HEK293 (cell line): ENCODE measurements at regions not wholly inside any gene's neighbourhood (a gene's known extent, or its start where the extent isn't known, plus 50 kb on each side); places are given as distances from the start of the nearest gene placed in this dataset.

ENCODE experiments used
- CTCF ChIA-PET: fragments of 350-600 bp; formaldehyde crosslinking; extraction: SDS; loops from one replicate; lab custom pipeline; 2021; ENCODE audit warnings: antibody characterized with exemption; lab: Yijun Ruan, JAX
- POLR2A ChIA-PET: fragments of 300-600 bp; formaldehyde crosslinking; extraction: SDS; loops from one replicate; lab custom pipeline; 2020; ENCODE audit warnings: antibody characterized with exemption, inconsistent platforms; lab: Yijun Ruan, JAX
- H3K27ac ChIP-seq: fragments of 200-500 bp; sonication (Bioruptor generic); 2 replicates; pipeline ENCODE4 v1.5.1; 2014; ENCODE audit warnings: low read depth, low read length, control low read depth, inconsistent platforms; ENCODE audit errors: extremely low read depth
- H3K36me3 ChIP-seq, 2 experiments: fragments of 200-500 bp in 1 of 2; sonication (Bioruptor generic) in 1 of 2; 1 replicate in 1 of 2; 2 replicates in 1 of 2; pipeline ENCODE4 v1.5.1; 2014 to 2017; ENCODE audit warnings: inconsistent platforms in 2 of 2, low read length in 2 of 2; ENCODE audit not compliant: control insufficient read depth in 2 of 2, insufficient read depth in 1 of 2
- H3K4me1 ChIP-seq: fragments of 200-500 bp; sonication (Bioruptor generic); 2 replicates; pipeline ENCODE4 v1.5.1; 2014; ENCODE audit warnings: mild to moderate bottlenecking, low read length, inconsistent platforms; ENCODE audit not compliant: control insufficient read depth, insufficient read depth
- H3K4me3 ChIP-seq: 2 replicates; pipeline ENCODE4 v1.5.1; 2011; ENCODE audit warnings: low read depth, mild to moderate bottlenecking, control low read depth, low read length, moderate library complexity
- H3K9me3 ChIP-seq: fragments of 200-500 bp; sonication (Bioruptor generic); 2 replicates; pipeline ENCODE4 v1.5.1; 2014; ENCODE audit warnings: low read depth, low read length, inconsistent platforms; ENCODE audit not compliant: control insufficient read depth, insufficient read depth
- HOXD13 ChIP-seq: sonication (generic); formaldehyde crosslinking; IDR thresholded peaks from 2 replicates; pipeline ENCODE4 v1.8.0; 2022; ENCODE audit warnings: missing genetic modification reagents, borderline replicate concordance
- KLF1 ChIP-seq: fragments of 450-650 bp; formaldehyde crosslinking; IDR thresholded peaks from 2 replicates; pipeline ENCODE4 v1.5.1; 2016; ENCODE audit warnings: missing biosample characterization, missing genetic modification characterization
- KLF16 ChIP-seq: fragments of 450-650 bp; formaldehyde crosslinking; IDR thresholded peaks from 2 replicates; pipeline ENCODE4 v1.5.1; 2017; ENCODE audit warnings: missing biosample characterization, missing genetic modification characterization
- TCF7L2 ChIP-seq: IDR thresholded peaks from 2 replicates; pipeline ENCODE4 v1.6.1; 2011; ENCODE audit warnings: low read depth, mild to moderate bottlenecking, inconsistent platforms, low read length, moderate library complexity, borderline replicate concordance
- ZBTB1 ChIP-seq: fragments of 450-650 bp; formaldehyde crosslinking; IDR thresholded peaks from 2 replicates; pipeline ENCODE4 v1.5.1; 2016; ENCODE audit warnings: missing biosample characterization, missing genetic modification characterization
- ZBTB17 ChIP-seq: fragments of 450-650 bp; formaldehyde crosslinking; IDR thresholded peaks from 2 replicates; pipeline ENCODE4 v1.5.1; 2016; ENCODE audit warnings: missing biosample characterization, missing genetic modification characterization
- ZBTB48 ChIP-seq: fragments of 450-650 bp; formaldehyde crosslinking; IDR thresholded peaks from 2 replicates; pipeline ENCODE4 v1.5.1; 2016; ENCODE audit warnings: missing biosample characterization, missing genetic modification characterization
- ZFP3 ChIP-seq: fragments of 450-650 bp; formaldehyde crosslinking; IDR thresholded peaks from 2 replicates; pipeline ENCODE4 v1.5.1; 2016; ENCODE audit warnings: low read depth, missing biosample characterization, missing genetic modification characterization
- ZFP69B ChIP-seq: fragments of 450-650 bp; formaldehyde crosslinking; IDR thresholded peaks from 2 replicates; pipeline ENCODE4 v1.5.1; 2016; ENCODE audit warnings: missing biosample characterization, missing genetic modification characterization
- ZNF10 ChIP-seq: fragments of 450-650 bp; formaldehyde crosslinking; IDR thresholded peaks from 2 replicates; pipeline ENCODE4 v1.5.1; 2017; ENCODE audit warnings: missing biosample characterization, missing genetic modification characterization
- ZNF112 ChIP-seq: fragments of 450-650 bp; formaldehyde crosslinking; IDR thresholded peaks from 2 replicates; pipeline ENCODE4 v1.5.0; 2017; ENCODE audit warnings: missing biosample characterization, missing genetic modification characterization
- ZNF132 ChIP-seq: fragments of 450-650 bp; formaldehyde crosslinking; IDR thresholded peaks from 2 replicates; pipeline ENCODE4 v1.5.1; 2017; ENCODE audit warnings: missing biosample characterization, missing genetic modification characterization, borderline replicate concordance
- ZNF133 ChIP-seq: fragments of 450-650 bp; formaldehyde crosslinking; IDR thresholded peaks from 2 replicates; pipeline ENCODE4 v1.5.1; 2016; ENCODE audit warnings: missing biosample characterization, missing genetic modification characterization
- ZNF146 ChIP-seq: fragments of 450-650 bp; formaldehyde crosslinking; IDR thresholded peaks from 2 replicates; pipeline ENCODE4 v1.5.1; 2016; ENCODE audit warnings: missing biosample characterization, missing genetic modification characterization
- ZNF211 ChIP-seq: fragments of 450-650 bp; formaldehyde crosslinking; IDR thresholded peaks from 2 replicates; pipeline ENCODE4 v1.5.1; 2016; ENCODE audit warnings: low read depth, missing biosample characterization, missing genetic modification characterization
- ZNF302 ChIP-seq: fragments of 450-650 bp; formaldehyde crosslinking; IDR thresholded peaks from 2 replicates; pipeline ENCODE4 v1.5.1; 2016; ENCODE audit warnings: missing biosample characterization, missing genetic modification characterization, low read depth
- ZNF335 ChIP-seq: fragments of 450-650 bp; formaldehyde crosslinking; conservative IDR thresholded peaks from 2 replicates; pipeline ENCODE4 v1.5.1; 2016; ENCODE audit warnings: missing biosample characterization, missing genetic modification characterization
- ZNF48 ChIP-seq: fragments of 450-650 bp; formaldehyde crosslinking; IDR thresholded peaks from 2 replicates; pipeline ENCODE4 v1.5.1; 2016; ENCODE audit warnings: missing biosample characterization, missing genetic modification characterization
- ZNF514 ChIP-seq: fragments of 450-650 bp; formaldehyde crosslinking; IDR thresholded peaks from 2 replicates; pipeline ENCODE4 v1.5.1; 2016; ENCODE audit warnings: missing biosample characterization, missing genetic modification characterization
- ZNF548 ChIP-seq: fragments of 450-650 bp; formaldehyde crosslinking; IDR thresholded peaks from 2 replicates; pipeline ENCODE4 v1.5.1; 2016; ENCODE audit warnings: missing biosample characterization, missing genetic modification characterization
- ZNF549 ChIP-seq: fragments of 450-650 bp; IDR thresholded peaks from 2 replicates; pipeline ENCODE4 v1.5.1; 2018; ENCODE audit warnings: missing biosample characterization, missing genetic modification characterization, mild to moderate bottlenecking, inconsistent platforms, moderate library complexity
- ZNF658 ChIP-seq: fragments of 450-650 bp; formaldehyde crosslinking; IDR thresholded peaks from 2 replicates; pipeline ENCODE4; 2016; ENCODE audit warnings: missing biosample characterization, missing genetic modification characterization
- ZNF777 ChIP-seq: fragments of 450-650 bp; formaldehyde crosslinking; IDR thresholded peaks from 2 replicates; pipeline ENCODE4 v1.5.1; 2017; ENCODE audit warnings: missing biosample characterization, missing genetic modification characterization, borderline replicate concordance
- ZNF791 ChIP-seq: fragments of 450-650 bp; formaldehyde crosslinking; IDR thresholded peaks from 2 replicates; pipeline ENCODE4 v1.5.1; 2016; ENCODE audit warnings: missing biosample characterization, missing genetic modification characterization
- ZXDB ChIP-seq: fragments of 450-650 bp; formaldehyde crosslinking; IDR thresholded peaks from 2 replicates; pipeline ENCODE4 v1.5.1; 2016; ENCODE audit warnings: missing biosample characterization, missing genetic modification characterization
- TF ChIP-seq, protein P1 (sequence below): fragments of 450-650 bp; formaldehyde crosslinking; IDR thresholded peaks from 2 replicates; pipeline ENCODE4 v1.5.1; 2016; ENCODE audit warnings: missing biosample characterization, missing genetic modification characterization, low read depth
- TF ChIP-seq, protein P2 (sequence below): fragments of 450-650 bp; formaldehyde crosslinking; IDR thresholded peaks from 2 replicates; pipeline ENCODE4 v1.5.1; 2017; ENCODE audit warnings: missing biosample characterization, missing genetic modification characterization

DNA sequence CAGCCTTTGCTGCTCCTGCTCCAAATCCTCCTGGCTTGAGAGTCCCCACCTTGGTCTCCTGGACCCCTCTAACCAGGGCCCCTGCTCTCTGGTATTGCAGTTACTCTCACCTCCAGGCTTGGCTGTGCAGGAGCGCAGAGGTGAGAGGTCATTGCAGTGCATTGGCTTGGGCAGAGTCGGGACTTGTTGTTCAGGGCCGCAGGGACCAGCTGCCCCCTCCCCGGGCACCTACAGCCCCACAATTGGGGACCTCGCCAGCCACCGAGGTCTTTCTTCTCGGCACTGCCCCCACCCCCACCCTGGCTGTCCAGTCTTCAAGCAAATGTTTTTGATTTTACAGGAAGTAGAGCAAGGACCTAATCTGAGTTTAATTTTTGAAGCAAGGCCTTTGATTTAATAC, 65.5 kb upstream of the FGF3 start:
- no peak for TF ChIP-seq ZNF658
- TF ChIP-seq ZNF549 (tag by site-specific recombination): no peak
- TF ChIP-seq ZNF211 (tag by site-specific recombination): no peak
- no peak for TF ChIP-seq ZNF132 (tag by site-specific recombination)
- TF ChIP-seq, protein P1, sequence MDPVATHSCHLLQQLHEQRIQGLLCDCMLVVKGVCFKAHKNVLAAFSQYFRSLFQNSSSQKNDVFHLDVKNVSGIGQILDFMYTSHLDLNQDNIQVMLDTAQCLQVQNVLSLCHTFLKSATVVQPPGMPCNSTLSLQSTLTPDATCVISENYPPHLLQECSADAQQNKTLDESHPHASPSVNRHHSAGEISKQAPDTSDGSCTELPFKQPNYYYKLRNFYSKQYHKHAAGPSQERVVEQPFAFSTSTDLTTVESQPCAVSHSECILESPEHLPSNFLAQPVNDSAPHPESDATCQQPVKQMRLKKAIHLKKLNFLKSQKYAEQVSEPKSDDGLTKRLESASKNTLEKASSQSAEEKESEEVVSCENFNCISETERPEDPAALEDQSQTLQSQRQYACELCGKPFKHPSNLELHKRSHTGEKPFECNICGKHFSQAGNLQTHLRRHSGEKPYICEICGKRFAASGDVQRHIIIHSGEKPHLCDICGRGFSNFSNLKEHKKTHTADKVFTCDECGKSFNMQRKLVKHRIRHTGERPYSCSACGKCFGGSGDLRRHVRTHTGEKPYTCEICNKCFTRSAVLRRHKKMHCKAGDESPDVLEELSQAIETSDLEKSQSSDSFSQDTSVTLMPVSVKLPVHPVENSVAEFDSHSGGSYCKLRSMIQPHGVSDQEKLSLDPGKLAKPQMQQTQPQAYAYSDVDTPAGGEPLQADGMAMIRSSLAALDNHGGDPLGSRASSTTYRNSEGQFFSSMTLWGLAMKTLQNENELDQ (tag by site-specific recombination): no peak
- TF ChIP-seq ZNF548: no peak
- TF ChIP-seq ZNF146 (tag by site-specific recombination): no peak
- H3K27ac ChIP-seq: no peak overlapping the region
- no peak overlapping the region for H3K4me3 ChIP-seq
- no peaks in the 10 kb centered on the region for H3K9me3 ChIP-seq
- POLR2A ChIA-PET: no interaction called here
- CTCF ChIA-PET: no interaction called here
- H3K4me1 ChIP-seq: no peaks in the 10 kb centered on the region
- H3K36me3 ChIP-seq: no peaks in the 10 kb centered on the region

DNA sequence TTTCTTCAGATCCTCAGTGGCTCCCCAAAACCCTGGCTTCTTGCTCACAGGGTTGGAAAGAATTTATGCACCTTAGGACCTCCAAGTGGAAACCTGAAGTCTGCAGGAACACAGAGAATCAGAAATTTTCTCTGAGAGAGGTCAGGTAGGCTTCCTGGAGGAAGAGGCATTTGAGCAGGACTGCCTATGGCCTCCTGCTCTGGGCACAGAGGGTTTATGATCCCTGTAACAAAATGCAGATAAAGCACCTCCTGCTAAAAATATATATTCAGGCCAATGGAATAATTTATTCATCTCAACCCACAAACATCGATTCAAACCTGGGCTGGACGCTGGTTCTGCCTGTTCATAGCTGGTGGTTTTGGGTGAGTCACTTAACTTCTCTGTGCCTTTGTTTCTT, 68.1 kb upstream of the FGF3 start:
- no peaks in the 10 kb centered on the region for H3K4me1 ChIP-seq
- H3K9me3 ChIP-seq: no peaks in the 10 kb centered on the region
- ChIA-PET CTCF (interaction anchor here (0.5 to 3.9 kb wide), 15 partner anchors 9 to 875 kb away, joined by 3 to 18 read pairs (median 4); no protein-coding TSS in a partner anchor), POLR2A (no interaction called here)
- no peak overlapping the region for H3K4me3 ChIP-seq
- H3K27ac ChIP-seq: no peak overlapping the region
- no peaks in the 10 kb centered on the region for H3K36me3 ChIP-seq
- TF ChIP-seq ZBTB1 (tag by site-specific recombination) (no peak), HOXD13 (CRISPR knock-in tag) (no peak), ZNF777 (tag by site-specific recombination) (no peak), ZNF514 (tag by site-specific recombination) (no peak), ZNF112 (no peak), ZNF48 (no peak), ZFP3 (tag by site-specific recombination) (no peak), ZNF335 (no peak), ZFP69B (tag by site-specific recombination) (no peak), ZBTB17 (tag by site-specific recombination) (no peak), ZNF302 (tag by site-specific recombination) (no peak), KLF16 (tag by site-specific recombination) (no peak), ZBTB48 (tag by site-specific recombination) (no peak)
- TF ChIP-seq, protein P2, sequence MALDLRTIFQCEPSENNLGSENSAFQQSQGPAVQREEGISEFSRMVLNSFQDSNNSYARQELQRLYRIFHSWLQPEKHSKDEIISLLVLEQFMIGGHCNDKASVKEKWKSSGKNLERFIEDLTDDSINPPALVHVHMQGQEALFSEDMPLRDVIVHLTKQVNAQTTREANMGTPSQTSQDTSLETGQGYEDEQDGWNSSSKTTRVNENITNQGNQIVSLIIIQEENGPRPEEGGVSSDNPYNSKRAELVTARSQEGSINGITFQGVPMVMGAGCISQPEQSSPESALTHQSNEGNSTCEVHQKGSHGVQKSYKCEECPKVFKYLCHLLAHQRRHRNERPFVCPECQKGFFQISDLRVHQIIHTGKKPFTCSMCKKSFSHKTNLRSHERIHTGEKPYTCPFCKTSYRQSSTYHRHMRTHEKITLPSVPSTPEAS (tag by site-specific recombination): no peak

DNA sequence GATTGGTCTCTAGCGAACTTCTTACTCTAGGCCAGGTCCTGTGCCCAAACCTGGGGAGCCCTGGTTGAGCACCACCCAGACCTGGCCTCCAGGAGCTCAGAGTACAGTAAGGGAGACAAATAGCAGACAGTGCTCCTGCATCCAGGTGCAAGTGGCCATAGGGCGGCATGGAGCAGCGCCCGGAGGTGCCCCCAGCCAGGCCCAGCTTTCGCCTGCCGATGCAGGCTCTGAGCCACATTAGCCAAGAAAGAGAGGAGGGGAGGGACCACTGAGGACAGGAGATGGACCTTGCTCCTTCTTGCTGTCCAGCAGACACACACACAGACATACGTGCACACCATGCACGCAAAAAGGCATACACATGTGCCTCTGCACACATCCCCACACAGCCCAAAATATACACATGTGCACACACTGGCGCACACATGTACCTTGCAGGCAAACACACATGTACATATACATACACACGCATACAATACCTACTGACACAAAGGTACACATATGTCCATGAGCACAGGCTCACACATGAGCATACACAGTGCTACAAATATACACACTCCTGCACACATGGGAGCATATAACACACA, 68.7 kb upstream of the FGF3 start:
- no peaks in the 10 kb centered on the region for H3K4me1 ChIP-seq
- no peaks in the 10 kb centered on the region for H3K36me3 ChIP-seq
- no peak overlapping the region for H3K27ac ChIP-seq
- no peaks in the 10 kb centered on the region for H3K9me3 ChIP-seq
- ChIA-PET POLR2A (no interaction called here), CTCF (interaction anchor here (0.6 to 3.9 kb wide), 14 partner anchors 10 to 876 kb away, joined by 3 to 20 read pairs (median 5); no protein-coding TSS in a partner anchor)
- H3K4me3 ChIP-seq: no peak overlapping the region
- TF ChIP-seq ZNF791 (no peak), TCF7L2 (no peak), ZBTB48 (tag by site-specific recombination) (no peak), KLF1 (tag by site-specific recombination) (no peak), ZXDB (tag by site-specific recombination) (no peak), ZNF10 (tag by site-specific recombination) (no peak), ZNF133 (no peak)
- TF ChIP-seq, protein P1 (tag by site-specific recombination): no peak
